Thyroid gland (tissue), 4 donors: ENCODE measurements at regions not wholly inside any gene's neighbourhood (a gene's known extent, or its start where the extent isn't known, plus 50 kb on each side); places are given as distances from the start of the nearest gene placed in this dataset.

Experiments
- CTCF ChIP-seq, 6 experiments: fragments of 200-600 bp in 3 of 6; fragments of 450-650 bp in 3 of 6; sonication (generic) in 3 of 6; IDR thresholded peaks; one replicate each; pipeline ENCODE4 v1.5.1; 2016 to 2019; ENCODE audit warnings: antibody characterized with exemption in 6 of 6, mild to moderate bottlenecking in 2 of 6, inconsistent platforms in 1 of 6, moderate library complexity in 1 of 6
- POLR2A ChIP-seq, 2 donors: fragments of 450-650 bp; IDR thresholded peaks; one replicate each; pipeline ENCODE4 v1.6.1; 2017; ENCODE audit warnings: antibody characterized with exemption in 2 of 2, mild to moderate bottlenecking in 2 of 2, moderate library complexity in 1 of 2

- TF ChIP-seq CTCF (IDR thresholded peaks at IDR 0.05) = no peak
- no peak for TF ChIP-seq POLR2A (IDR thresholded peaks at IDR 0.05)
These were observed 397.7 kb upstream of the HS3ST5 start for GRCh38 chr6:114740547-114740946.
